ENCODE measurements at regions not wholly inside any gene's neighbourhood (a gene's known extent, or its start where the extent isn't known, plus 50 kb on each side); places are given as distances from the start of the nearest gene placed in this dataset.
"Not testable (repeated sequence)": the region's sequence is repeated elsewhere in the genome, so short reads cannot be mapped to it uniquely, and the experiment has no call there.

- no peak for DNase-seq (ENCODE audit: low read depth)
- TF ChIP-seq, protein P1, sequence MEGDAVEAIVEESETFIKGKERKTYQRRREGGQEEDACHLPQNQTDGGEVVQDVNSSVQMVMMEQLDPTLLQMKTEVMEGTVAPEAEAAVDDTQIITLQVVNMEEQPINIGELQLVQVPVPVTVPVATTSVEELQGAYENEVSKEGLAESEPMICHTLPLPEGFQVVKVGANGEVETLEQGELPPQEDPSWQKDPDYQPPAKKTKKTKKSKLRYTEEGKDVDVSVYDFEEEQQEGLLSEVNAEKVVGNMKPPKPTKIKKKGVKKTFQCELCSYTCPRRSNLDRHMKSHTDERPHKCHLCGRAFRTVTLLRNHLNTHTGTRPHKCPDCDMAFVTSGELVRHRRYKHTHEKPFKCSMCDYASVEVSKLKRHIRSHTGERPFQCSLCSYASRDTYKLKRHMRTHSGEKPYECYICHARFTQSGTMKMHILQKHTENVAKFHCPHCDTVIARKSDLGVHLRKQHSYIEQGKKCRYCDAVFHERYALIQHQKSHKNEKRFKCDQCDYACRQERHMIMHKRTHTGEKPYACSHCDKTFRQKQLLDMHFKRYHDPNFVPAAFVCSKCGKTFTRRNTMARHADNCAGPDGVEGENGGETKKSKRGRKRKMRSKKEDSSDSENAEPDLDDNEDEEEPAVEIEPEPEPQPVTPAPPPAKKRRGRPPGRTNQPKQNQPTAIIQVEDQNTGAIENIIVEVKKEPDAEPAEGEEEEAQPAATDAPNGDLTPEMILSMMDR (IDR thresholded peaks at IDR 0.05; ENCODE audit: insufficient read depth, low read depth, low read length, missing control alignments) = no peak
- no peak overlapping the region for H3K4me3 ChIP-seq (ENCODE audit: low read length)
Measured at GRCh38 chr10:16193241-16193640, 243.6 kb upstream of the PTER start.

DNA sequence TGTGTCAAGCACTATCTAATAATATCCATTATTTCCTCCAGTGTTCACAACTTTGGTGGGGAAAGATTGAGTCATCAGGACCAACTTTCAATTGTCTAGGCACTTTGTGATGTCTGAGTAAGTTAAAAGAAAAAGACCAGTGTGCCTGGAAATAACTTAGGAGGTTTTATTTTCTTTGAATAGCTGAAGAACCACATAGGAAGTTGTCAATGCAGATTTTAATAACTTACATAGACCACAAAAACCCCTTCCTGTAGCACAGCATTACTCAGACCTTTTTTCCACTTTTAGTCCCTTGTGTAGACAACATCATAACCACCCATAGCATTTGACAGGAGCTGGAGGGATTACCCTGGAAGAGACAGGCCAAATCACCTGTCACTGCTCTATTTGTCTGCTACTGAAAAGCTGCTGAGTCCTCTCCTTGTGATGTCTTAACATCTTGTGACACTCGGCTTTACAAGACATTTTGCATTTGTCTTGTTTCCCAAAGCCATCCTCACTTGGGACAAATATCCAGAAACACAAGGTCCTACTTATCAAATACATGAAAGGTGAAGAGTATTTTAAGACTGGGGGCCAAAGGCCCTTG, 241.5 kb upstream of the PTER start:
- TF ChIP-seq, protein P1 (IDR thresholded peaks at IDR 0.05; ENCODE audit: insufficient read depth, low read depth, low read length, missing control alignments) = no peak
- no peak for DNase-seq (ENCODE audit: low read depth)
- no peak overlapping the region for H3K4me3 ChIP-seq (ENCODE audit: low read length)

- TF ChIP-seq, protein P1 (IDR thresholded peaks at IDR 0.05; ENCODE audit: insufficient read depth, low read depth, low read length, missing control alignments) = no peak
- DNase-seq (ENCODE audit: low read depth) = no peak
- no peak overlapping the region for H3K4me3 ChIP-seq (ENCODE audit: low read length)
Measured at GRCh38 chr10:16195894-16196293, 240.9 kb upstream of the PTER start.

- no peak for DNase-seq (ENCODE audit: low read depth)
- H3K4me3 ChIP-seq (ENCODE audit: low read length) = no peak overlapping the region
- TF ChIP-seq, protein P1 (IDR thresholded peaks at IDR 0.05; ENCODE audit: insufficient read depth, low read depth, low read length, missing control alignments) = no peak
Measured at GRCh38 chr10:16199216-16199615, 237.6 kb upstream of the PTER start.

GRCh38 chr10:16223618-16224017, 213.2 kb upstream of the PTER start:
- DNase-seq (ENCODE audit: low read depth); H3K4me3 ChIP-seq (ENCODE audit: low read length): not testable (repeated sequence)

- DNase-seq (ENCODE audit: low read depth) = no peak
- TF ChIP-seq, protein P1 (IDR thresholded peaks at IDR 0.05; ENCODE audit: insufficient read depth, low read depth, low read length, missing control alignments) = no peak
- H3K4me3 ChIP-seq (ENCODE audit: low read length) = no peak overlapping the region
Measured at GRCh38 chr10:16227674-16228073, 209.1 kb upstream of the PTER start.

DNA sequence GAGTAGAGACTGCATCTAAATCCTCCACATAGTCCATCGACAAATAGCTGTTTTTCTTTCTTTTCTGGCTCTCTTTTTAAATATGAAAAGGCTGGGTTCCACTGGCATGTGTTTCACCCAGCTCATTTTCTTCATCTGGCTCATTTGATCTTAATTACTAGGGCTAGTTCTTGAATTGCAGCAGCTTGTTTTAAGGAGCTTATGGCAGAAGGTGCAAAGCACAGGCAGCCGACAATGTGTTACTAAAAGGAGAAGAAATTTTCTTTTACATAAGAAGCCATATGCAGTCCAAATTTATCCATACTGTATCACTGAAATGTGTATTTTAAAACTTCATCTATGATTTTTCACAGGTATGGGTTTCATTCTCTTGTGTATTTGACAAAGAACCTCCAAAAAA, 205.6 kb upstream of the PTER start:
- H3K4me3 ChIP-seq (ENCODE audit: low read length) = no peak overlapping the region
- DNase-seq (ENCODE audit: low read depth) = no peak
- TF ChIP-seq, protein P1 (IDR thresholded peaks at IDR 0.05; ENCODE audit: insufficient read depth, low read depth, low read length, missing control alignments) = no peak
